Sigmoid colon (tissue), 6 donors: ENCODE measurements at regions not wholly inside any gene's neighbourhood (a gene's known extent, or its start where the extent isn't known, plus 50 kb on each side); places are given as distances from the start of the nearest gene placed in this dataset.

ENCODE experiments used
- DNase-seq: peaks from one replicate; pipeline ENCODE4 v3.0.0-alpha.2; 2019
- H3K27ac ChIP-seq, 4 donors: fragments of 200-600 bp; sonication (generic); one replicate each; pipeline ENCODE4 v1.5.1; 2016 to 2019; ENCODE audit warnings: mild to moderate bottlenecking in 1 of 4
- H3K27me3 ChIP-seq, 3 donors: fragments of 200-600 bp; sonication (generic); one replicate each; pipeline ENCODE4 v1.5.1; 2019; ENCODE audit warnings: mild to moderate bottlenecking in 1 of 3
- H3K36me3 ChIP-seq, 4 donors: fragments of 200-600 bp; sonication (generic); one replicate each; pipeline ENCODE4 v1.5.1; 2016 to 2019
- H3K4me1 ChIP-seq, 4 donors: fragments of 200-600 bp; sonication (generic); one replicate each; pipeline ENCODE4 v1.5.1; 2017 to 2019
- H3K4me3 ChIP-seq, 4 donors: fragments of 200-600 bp; sonication (generic); one replicate each; pipeline ENCODE4 v1.5.1; 2017 to 2019; ENCODE audit warnings: mild to moderate bottlenecking in 2 of 4, moderate library complexity in 1 of 4
- H3K9me3 ChIP-seq, 4 donors: fragments of 200-600 bp in 3 of 4; sonication (generic) in 3 of 4; one replicate each; pipeline versions ENCODE4 v1.5.1 to v1.6.1; 2013 to 2019
- EP300 ChIP-seq, 4 donors: sonication (generic); formaldehyde crosslinking; IDR thresholded peaks; one replicate each; pipeline ENCODE4 v1.6.1; 2017; ENCODE audit warnings: antibody characterized with exemption in 4 of 4
- POLR2A ChIP-seq, 2 donors: fragments of 450-650 bp; IDR thresholded peaks; one replicate each; pipeline ENCODE4 v1.6.1; 2016; ENCODE audit warnings: antibody characterized with exemption in 2 of 2, mild to moderate bottlenecking in 2 of 2, moderate library complexity in 2 of 2
- POLR2AphosphoS5 ChIP-seq, 4 donors: sonication (generic); formaldehyde crosslinking; IDR thresholded peaks; one replicate each; pipeline ENCODE4 v1.6.1; 2017; ENCODE audit warnings: antibody characterized with exemption in 4 of 4
- WGBS, 2 donors: extraction: QIAGEN DNeasy Blood & Tissue Kit; methylation state at CpG; one replicate each; pipeline ENCODE4 v1.1.7; 2013; 5-methylcytosine and 5-hydroxymethylcytosine counted together
- intact Hi-C: fragments of 100-400 bp; cut with DNase I; formaldehyde crosslinking; loops from one replicate; pipeline ENCODE4 v1.15.1; 2023
- TF ChIP-seq, protein P1 (sequence below), 4 experiments: fragments of 450-650 bp in 3 of 4; fragments of 200-600 bp in 1 of 4; IDR thresholded peaks; one replicate each; pipeline ENCODE4 v1.5.1; 2016 to 2019; ENCODE audit warnings: antibody characterized with exemption in 4 of 4, mild to moderate bottlenecking in 3 of 4, moderate library complexity in 2 of 4
- donor health status: healthy with polysubstance abuse.
- donor health status: healthy.

GRCh38 chr3:139771331-139771730 lies 93.6 kb upstream of the NMNAT3 start:
- no peak overlapping the region for H3K4me3 ChIP-seq
- WGBS, 2 donors, result 60 to 81% methylated on average over 2 of the region's 2 CpGs
- H3K4me1 ChIP-seq, result no peaks in the 10 kb centered on the region
- H3K27me3 ChIP-seq, result no peaks in the 10 kb centered on the region
- intact Hi-C loops, result no loop called here
- no peaks in the 10 kb centered on the region for H3K36me3 ChIP-seq
- no peak for DNase-seq
- H3K27ac ChIP-seq, result no peak overlapping the region
- TF ChIP-seq POLR2A (IDR thresholded peaks at IDR 0.05), result no peak
- no peak for TF ChIP-seq POLR2AphosphoS5 (IDR thresholded peaks at IDR 0.05)
- TF ChIP-seq EP300 (IDR thresholded peaks at IDR 0.05), result no peak
- TF ChIP-seq, protein P1, sequence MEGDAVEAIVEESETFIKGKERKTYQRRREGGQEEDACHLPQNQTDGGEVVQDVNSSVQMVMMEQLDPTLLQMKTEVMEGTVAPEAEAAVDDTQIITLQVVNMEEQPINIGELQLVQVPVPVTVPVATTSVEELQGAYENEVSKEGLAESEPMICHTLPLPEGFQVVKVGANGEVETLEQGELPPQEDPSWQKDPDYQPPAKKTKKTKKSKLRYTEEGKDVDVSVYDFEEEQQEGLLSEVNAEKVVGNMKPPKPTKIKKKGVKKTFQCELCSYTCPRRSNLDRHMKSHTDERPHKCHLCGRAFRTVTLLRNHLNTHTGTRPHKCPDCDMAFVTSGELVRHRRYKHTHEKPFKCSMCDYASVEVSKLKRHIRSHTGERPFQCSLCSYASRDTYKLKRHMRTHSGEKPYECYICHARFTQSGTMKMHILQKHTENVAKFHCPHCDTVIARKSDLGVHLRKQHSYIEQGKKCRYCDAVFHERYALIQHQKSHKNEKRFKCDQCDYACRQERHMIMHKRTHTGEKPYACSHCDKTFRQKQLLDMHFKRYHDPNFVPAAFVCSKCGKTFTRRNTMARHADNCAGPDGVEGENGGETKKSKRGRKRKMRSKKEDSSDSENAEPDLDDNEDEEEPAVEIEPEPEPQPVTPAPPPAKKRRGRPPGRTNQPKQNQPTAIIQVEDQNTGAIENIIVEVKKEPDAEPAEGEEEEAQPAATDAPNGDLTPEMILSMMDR (IDR thresholded peaks at IDR 0.05), result no peak
- no peaks in the 10 kb centered on the region for H3K9me3 ChIP-seq

DNA sequence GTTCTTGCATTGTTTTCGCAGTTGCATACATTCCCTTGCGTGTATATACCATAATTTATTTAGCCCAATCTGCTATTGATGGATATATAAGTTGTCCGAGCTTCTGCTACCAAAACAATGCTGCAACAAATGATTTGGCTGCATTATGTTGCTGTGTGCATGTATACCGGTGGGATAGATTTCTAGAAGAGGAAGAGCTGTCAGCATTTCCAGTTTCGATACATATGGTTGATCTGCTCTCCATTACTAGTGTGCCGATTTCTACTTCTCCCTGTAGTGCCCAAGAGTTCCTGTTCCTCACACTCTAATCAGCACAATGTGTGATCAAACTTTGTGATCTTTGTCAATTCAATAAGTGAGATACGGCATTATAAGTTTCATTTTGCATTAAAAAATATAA lies 92.8 kb upstream of the NMNAT3 start:
- no peaks in the 10 kb centered on the region for H3K9me3 ChIP-seq
- WGBS, 2 donors, result 76 to 93% methylated on average over 7 of the region's 7 CpGs
- intact Hi-C loops, result no loop called here

DNA sequence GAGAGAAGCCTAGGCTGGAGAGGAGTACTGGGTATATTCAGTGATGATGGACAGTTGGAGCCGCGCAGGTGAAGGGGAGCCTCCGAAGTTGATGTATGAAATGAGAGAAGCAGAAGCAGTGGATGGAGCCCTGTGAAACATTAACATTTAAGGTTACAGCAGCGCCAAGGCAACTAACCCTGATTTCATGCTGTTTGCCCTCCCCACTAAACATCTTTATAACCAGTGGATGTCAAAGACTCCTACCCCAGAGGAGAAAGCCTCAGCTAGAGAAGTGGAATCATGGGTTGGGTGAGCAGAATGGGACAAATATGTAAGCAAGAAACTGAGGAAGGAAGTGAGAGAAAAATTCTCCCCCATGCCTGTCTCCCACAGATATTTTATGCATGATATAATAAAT lies 92.0 kb upstream of the NMNAT3 start:
- intact Hi-C loops, result no loop called here
- no peaks in the 10 kb centered on the region for H3K36me3 ChIP-seq
- DNase-seq, result no peak
- TF ChIP-seq POLR2AphosphoS5 (IDR thresholded peaks at IDR 0.05) (no peak), POLR2A (IDR thresholded peaks at IDR 0.05) (no peak), EP300 (IDR thresholded peaks at IDR 0.05) (no peak)
- TF ChIP-seq, protein P1 (IDR thresholded peaks at IDR 0.05), result no peak
- WGBS, 2 donors, result 41 to 73% methylated on average over 4 of the region's 4 CpGs
- H3K27me3 ChIP-seq, result no peaks in the 10 kb centered on the region
- no peaks in the 10 kb centered on the region for H3K9me3 ChIP-seq
- H3K4me1 ChIP-seq, result no peaks in the 10 kb centered on the region
- H3K27ac ChIP-seq, result no peak overlapping the region
- no peak overlapping the region for H3K4me3 ChIP-seq

More for the DNA sequence above, 92.8 kb upstream of the NMNAT3 start:
- no peaks in the 10 kb centered on the region for H3K4me1 ChIP-seq
- H3K27me3 ChIP-seq, result no peaks in the 10 kb centered on the region
- H3K4me3 ChIP-seq, result no peak overlapping the region
- no peak overlapping the region for H3K27ac ChIP-seq
- TF ChIP-seq POLR2A (IDR thresholded peaks at IDR 0.05) (no peak), POLR2AphosphoS5 (IDR thresholded peaks at IDR 0.05) (no peak), EP300 (IDR thresholded peaks at IDR 0.05) (no peak)
- TF ChIP-seq, protein P1 (IDR thresholded peaks at IDR 0.05), result no peak
- DNase-seq, result no peak
- no peaks in the 10 kb centered on the region for H3K36me3 ChIP-seq

- no peaks in the 10 kb centered on the region for H3K9me3 ChIP-seq
- TF ChIP-seq POLR2A (IDR thresholded peaks at IDR 0.05), result no peak
- no peak for TF ChIP-seq POLR2AphosphoS5 (IDR thresholded peaks at IDR 0.05)
- no peak for TF ChIP-seq EP300 (IDR thresholded peaks at IDR 0.05)
- TF ChIP-seq, protein P1 (IDR thresholded peaks at IDR 0.05), result no peak
- no peak overlapping the region for H3K4me3 ChIP-seq
- no peaks in the 10 kb centered on the region for H3K4me1 ChIP-seq
- intact Hi-C loops, result no loop called here
- H3K36me3 ChIP-seq, result no peaks in the 10 kb centered on the region
- WGBS, 2 donors, result 64 to 69% methylated on average over 3 of the region's 3 CpGs
- no peak for DNase-seq
- H3K27ac ChIP-seq, result no peak overlapping the region
- H3K27me3 ChIP-seq, result no peaks in the 10 kb centered on the region
These were observed 87.2 kb upstream of the NMNAT3 start for GRCh38 chr3:139764936-139765335.
